Endothelial cell of umbilical vein (primary cell): ENCODE measurements at regions not wholly inside any gene's neighbourhood (a gene's known extent, or its start where the extent isn't known, plus 50 kb on each side); places are given as distances from the start of the nearest gene placed in this dataset.

Experiments
- BruUV-seq: library from RNA; stranded (reverse); fragments of 400-500 nt; replicated peaks from 2 replicates; lab custom pipeline; 2021; lab: Mats Ljungman, UMichigan
- CTCF ChIA-PET: fragments of 300-600, 350-600 bp; sonication (Branson Sonifier 250); formaldehyde crosslinking; loops from one replicate; lab custom pipeline; 2021; ENCODE audit warnings: antibody characterized with exemption, inconsistent platforms; lab: Charles Lee
- POLR2A ChIA-PET: fragments of 300-600, 350-600 bp; sonication (Branson Sonifier 250); formaldehyde crosslinking; loops from one replicate; lab custom pipeline; 2021; ENCODE audit warnings: antibody characterized with exemption, inconsistent platforms; lab: Charles Lee
- DNase-seq: peaks from one replicate; pipeline ENCODE4 v3.0.0-alpha.2; 2011; ENCODE audit warnings: low read depth, low spot score
- FAIRE-seq: peaks from 2 replicates; lab custom pipeline; 2011; peaks lifted over from hg19 to GRCh38; lab: Jason Lieb, UNC
- H2AFZ ChIP-seq: 2 replicates; pipeline ENCODE4 v1.6.0; 2012; ENCODE audit warnings: low read depth, low read length, control low read depth, inconsistent platforms
- H3K27ac ChIP-seq: 2 replicates; pipeline ENCODE4 v1.5.1; 2011; ENCODE audit warnings: low read depth, mild to moderate bottlenecking, control low read depth, low read length, moderate library complexity; ENCODE audit not compliant: insufficient read depth
- H3K27me3 ChIP-seq, 2 experiments: 2 replicates each; pipeline versions ENCODE4 v1.6.0 to v1.6.1; 2011; ENCODE audit warnings: low read length in 2 of 2, mixed read lengths in 1 of 2; ENCODE audit not compliant: control insufficient read depth in 2 of 2, insufficient read depth in 2 of 2
- H3K36me3 ChIP-seq, 2 experiments: 2 replicates in 1 of 2; 3 replicates in 1 of 2; pipeline ENCODE4 v1.5.1; 2011; ENCODE audit warnings: low read length in 2 of 2, mild to moderate bottlenecking in 1 of 2, moderate library complexity in 1 of 2; ENCODE audit not compliant: control insufficient read depth in 2 of 2, insufficient read depth in 2 of 2; ENCODE audit errors: extremely low read depth in 1 of 2
- H3K4me1 ChIP-seq: 3 replicates; pipeline ENCODE4 v1.5.1; 2011; ENCODE audit warnings: mild to moderate bottlenecking, low read length; ENCODE audit not compliant: control insufficient read depth, insufficient read depth; ENCODE audit errors: extremely low read depth
- H3K4me2 ChIP-seq: 2 replicates; pipeline ENCODE4 v1.6.1; 2011; ENCODE audit warnings: low read length, control low read depth, mixed read lengths; ENCODE audit not compliant: insufficient read depth
- H3K4me3 ChIP-seq, 3 experiments: fragments of 200-600 bp in 1 of 3; sonication (generic), shearing (Covaris generic) in 1 of 3; replicated peaks in 1 of 3; 2 replicates each; pipeline ENCODE4 v1.5.1; 2011 to 2016; ENCODE audit warnings: control low read depth in 3 of 3, low read length in 3 of 3, mild to moderate bottlenecking in 2 of 3, inconsistent platforms in 1 of 3, low read depth in 1 of 3, moderate library complexity in 1 of 3; ENCODE audit not compliant: insufficient read depth in 1 of 3
- H3K79me2 ChIP-seq: 2 replicates; pipeline ENCODE4 v1.6.0; 2012; ENCODE audit warnings: low read length, inconsistent platforms; ENCODE audit not compliant: control insufficient read depth, insufficient read depth
- H3K9ac ChIP-seq: replicated peaks from 2 replicates; pipeline ENCODE3; 2011; ENCODE audit warnings: low read length, control low read depth; ENCODE audit not compliant: insufficient read depth; ENCODE audit errors: extremely low read depth
- H3K9me1 ChIP-seq: replicated peaks from 3 replicates; pipeline ENCODE4 v1.6.0; 2011; ENCODE audit warnings: mild to moderate bottlenecking, low read length; ENCODE audit not compliant: control insufficient read depth, insufficient read depth; ENCODE audit errors: extremely low read depth
- H3K9me3 ChIP-seq: replicated peaks from 2 replicates; pipeline ENCODE4 v1.5.1; 2012; ENCODE audit warnings: low read length, inconsistent platforms; ENCODE audit not compliant: control insufficient read depth, insufficient read depth
- H4K20me1 ChIP-seq: replicated peaks from 2 replicates; pipeline ENCODE3; 2011; ENCODE audit warnings: mild to moderate bottlenecking, low read length; ENCODE audit not compliant: control insufficient read depth, insufficient read depth; ENCODE audit errors: extremely low read depth
- CTCF ChIP-seq, 2 donors: IDR thresholded peaks; 1 replicate in 1 of 2; 2 replicates in 1 of 2; pipeline ENCODE4 v1.5.1; 2011; ENCODE audit warnings: low read length in 2 of 2, mild to moderate bottlenecking in 2 of 2, moderate library complexity in 2 of 2, control low read depth in 1 of 2, inconsistent platforms in 1 of 2, low read depth in 1 of 2; ENCODE audit not compliant: insufficient read depth in 1 of 2; ENCODE audit errors: extremely low read depth in 1 of 2
- EZH2 ChIP-seq: IDR thresholded peaks from 2 replicates; pipeline ENCODE4 v1.6.1; 2012; ENCODE audit warnings: borderline replicate concordance, low read depth, mild to moderate bottlenecking, moderate library complexity, low read length, inconsistent platforms; ENCODE audit not compliant: severe bottlenecking
- FOS ChIP-seq: IDR thresholded peaks from 2 replicates; pipeline ENCODE4 v1.6.1; 2011; ENCODE audit warnings: mild to moderate bottlenecking, low read length, moderate library complexity, borderline replicate concordance; ENCODE audit not compliant: insufficient read depth
- GATA2 ChIP-seq: IDR thresholded peaks from 2 replicates; pipeline ENCODE4 v1.7.0; 2011; ENCODE audit warnings: low read depth, mild to moderate bottlenecking, moderate library complexity, mixed read lengths, low read length; ENCODE audit not compliant: insufficient read length, insufficient read depth
- JUN ChIP-seq: IDR thresholded peaks from 2 replicates; pipeline ENCODE4 v1.6.1; 2011; ENCODE audit warnings: borderline replicate concordance, low read depth; ENCODE audit not compliant: insufficient read length, insufficient read depth
- MAX ChIP-seq: IDR thresholded peaks from 2 replicates; pipeline ENCODE4 v1.6.1; 2011; ENCODE audit not compliant: insufficient read depth, insufficient read length
- MYC ChIP-seq: IDR thresholded peaks from one replicate; pipeline ENCODE4 v1.6.1; 2011; ENCODE audit warnings: mild to moderate bottlenecking, low read depth, low read length
- POLR2AphosphoS5 ChIP-seq: IDR thresholded peaks from 2 replicates; pipeline ENCODE4 v1.6.1; 2012; ENCODE audit warnings: low read depth, mild to moderate bottlenecking, control low read depth, low read length, moderate library complexity; ENCODE audit not compliant: insufficient read depth
- dilution Hi-C: fragments of 300-500 bp; cut with MboI; formaldehyde crosslinking; loops from one replicate; pipeline ENCODE4 v1.15.0; 2019; ENCODE audit warnings: low sequenced_read_pairs; ENCODE audit not compliant: extremely low pct_ligation_motif_present
- intact Hi-C: fragments of 100-400 bp; cut with micrococcal nuclease; formaldehyde crosslinking; loops from one replicate; pipeline ENCODE4 v1.10.0; 2022

DNA sequence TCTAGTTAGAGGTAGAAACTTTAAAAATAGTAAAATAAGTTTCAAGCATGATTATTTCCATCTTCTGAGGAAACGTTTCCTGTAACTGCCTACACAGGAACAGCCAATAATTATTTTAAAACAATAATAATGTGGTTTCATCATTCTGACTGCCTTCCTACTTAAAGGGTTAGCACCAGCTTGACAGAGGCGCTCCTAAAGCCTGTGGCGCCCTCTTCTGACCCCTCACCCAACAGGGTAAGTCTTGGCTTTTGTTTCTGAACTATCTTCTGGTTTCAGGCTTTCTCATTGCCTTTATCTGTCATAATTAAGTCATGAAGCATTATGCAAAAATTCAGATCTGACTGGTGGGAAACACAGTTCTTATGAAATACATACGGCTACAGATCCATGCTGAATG is 96.7 kb downstream of the ITM2A start:
- no peaks in the 10 kb centered on the region for H3K9me3 ChIP-seq
- H3K9me1 ChIP-seq = no peaks in the 10 kb centered on the region
- H3K4me2 ChIP-seq = no peak overlapping the region
- H3K27ac ChIP-seq = no peak overlapping the region
- no peak for TF ChIP-seq JUN
- no peak for TF ChIP-seq POLR2AphosphoS5
- TF ChIP-seq GATA2 = no peak
- TF ChIP-seq MYC = no peak
- no peak for TF ChIP-seq FOS
- peak; percentile 6 to 15 for TF ChIP-seq CTCF (IDR thresholded peaks at IDR 0.05; ENCODE audit: extremely low read depth in 1 of 2, insufficient read depth in 1 of 2, low read depth in 1 of 2, low read length in 2 of 2)
- CTCF ChIA-PET = interaction anchor here (1.0 to 1.7 kb wide), 2 partner anchors 11 to 143 kb away, joined by 3 to 5 read pairs; no protein-coding TSS in a partner anchor
- H3K4me1 ChIP-seq = no peaks in the 10 kb centered on the region
- no peaks in the 10 kb centered on the region for H3K79me2 ChIP-seq
- H3K27me3 ChIP-seq = no peaks in the 10 kb centered on the region
- no peak overlapping the region for H3K9ac ChIP-seq
- H4K20me1 ChIP-seq = no peaks in the 10 kb centered on the region
- H3K4me3 ChIP-seq = no peak overlapping the region
- H3K36me3 ChIP-seq = no peaks in the 10 kb centered on the region
- intact Hi-C loops = loop anchor here (2.0 kb wide), 2 partner anchors 190 to 714 kb away; no protein-coding TSS in a partner anchor
- BruUV-seq = no TSS peak
- dilution Hi-C loops = no loop called here
- POLR2A ChIA-PET = no interaction called here
- peak; percentile 66 for FAIRE-seq
- peak; percentile 2 for DNase-seq
- no peak overlapping the region for H2AFZ ChIP-seq

DNA sequence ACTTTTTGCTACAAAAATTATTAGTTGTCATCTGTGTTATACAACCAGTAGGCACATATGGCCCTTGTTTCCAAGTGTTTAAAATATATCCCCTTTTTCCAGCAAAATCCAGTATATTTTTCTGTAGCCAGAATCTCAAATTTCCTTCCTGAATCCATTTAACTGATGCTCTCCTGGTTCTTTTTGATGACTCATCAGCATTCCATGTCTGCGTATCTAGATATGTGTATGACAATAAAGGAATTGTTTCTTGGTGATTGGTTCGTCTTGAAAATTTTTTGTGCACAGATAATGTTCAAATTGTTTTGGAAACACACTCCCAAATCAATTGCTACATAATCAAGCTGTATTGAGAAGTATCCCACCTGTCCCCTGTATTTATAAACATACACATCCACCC is 98.3 kb downstream of the ITM2A start:
- ChIA-PET POLR2A (no interaction called here), CTCF (no interaction called here)
- no peak overlapping the region for H3K9ac ChIP-seq
- no peak overlapping the region for H3K4me3 ChIP-seq
- no peaks in the 10 kb centered on the region for H3K79me2 ChIP-seq
- FAIRE-seq (no peak), DNase-seq (peak; percentile 1)
- dilution Hi-C loops = no loop called here
- intact Hi-C loops = no loop called here
- no peaks in the 10 kb centered on the region for H3K36me3 ChIP-seq
- no peaks in the 10 kb centered on the region for H4K20me1 ChIP-seq
- no peak overlapping the region for H3K4me2 ChIP-seq
- H3K9me3 ChIP-seq = no peaks in the 10 kb centered on the region
- H2AFZ ChIP-seq = no peak overlapping the region
- H3K27ac ChIP-seq = no peak overlapping the region
- no TSS peak for BruUV-seq
- TF ChIP-seq CTCF (IDR thresholded peaks at IDR 0.05; ENCODE audit: extremely low read depth in 1 of 2, insufficient read depth in 1 of 2, low read depth in 1 of 2, low read length in 2 of 2) (no peak), FOS (no peak), MAX (no peak), EZH2 (no peak), POLR2AphosphoS5 (no peak), JUN (peak; percentile 56), GATA2 (no peak)
- no peaks in the 10 kb centered on the region for H3K9me1 ChIP-seq
- no peaks in the 10 kb centered on the region for H3K27me3 ChIP-seq
- H3K4me1 ChIP-seq = no peaks in the 10 kb centered on the region
